Erythroblast (primary cell): ENCODE measurements at regions not wholly inside any gene's neighbourhood (a gene's known extent, or its start where the extent isn't known, plus 50 kb on each side); places are given as distances from the start of the nearest gene placed in this dataset.

Source experiments
- DNase-seq, 2 experiments: peaks; one replicate each; lab custom pipeline; 2025; lab: John Stamatoyannopoulos, UW
- GATA1 ChIP-seq: IDR thresholded peaks from 2 replicates; pipeline ENCODE4 v1.6.1; 2011; ENCODE audit warnings: low read depth, mild to moderate bottlenecking, control low read depth, low read length, moderate library complexity
- POLR2A ChIP-seq: IDR thresholded peaks from 2 replicates; pipeline ENCODE4 v1.6.1; 2011; ENCODE audit warnings: mild to moderate bottlenecking, low read length

DNA sequence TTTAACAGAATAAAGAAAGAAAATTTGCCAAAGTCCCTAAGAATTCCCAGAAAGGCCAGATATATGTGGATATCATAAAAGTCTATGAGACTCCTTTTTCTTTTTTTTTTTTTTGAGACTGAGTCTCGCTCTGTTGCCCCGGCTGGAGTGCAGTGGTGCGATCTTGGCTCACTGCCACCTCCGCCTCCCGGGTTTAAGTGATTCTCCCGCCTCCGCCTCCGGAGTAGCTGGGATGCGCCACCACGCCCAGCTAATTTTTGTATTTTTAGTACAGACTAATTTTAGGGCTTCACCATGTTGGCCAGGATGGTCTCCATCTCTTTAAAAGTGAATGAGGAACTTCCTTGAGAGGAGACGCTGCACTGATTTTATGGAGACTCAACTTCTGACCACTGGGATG lies 335.2 kb downstream of the FBXO15 start:
- DNase-seq: no peak
- TF ChIP-seq GATA1: no peak
- TF ChIP-seq POLR2A: no peak

DNA sequence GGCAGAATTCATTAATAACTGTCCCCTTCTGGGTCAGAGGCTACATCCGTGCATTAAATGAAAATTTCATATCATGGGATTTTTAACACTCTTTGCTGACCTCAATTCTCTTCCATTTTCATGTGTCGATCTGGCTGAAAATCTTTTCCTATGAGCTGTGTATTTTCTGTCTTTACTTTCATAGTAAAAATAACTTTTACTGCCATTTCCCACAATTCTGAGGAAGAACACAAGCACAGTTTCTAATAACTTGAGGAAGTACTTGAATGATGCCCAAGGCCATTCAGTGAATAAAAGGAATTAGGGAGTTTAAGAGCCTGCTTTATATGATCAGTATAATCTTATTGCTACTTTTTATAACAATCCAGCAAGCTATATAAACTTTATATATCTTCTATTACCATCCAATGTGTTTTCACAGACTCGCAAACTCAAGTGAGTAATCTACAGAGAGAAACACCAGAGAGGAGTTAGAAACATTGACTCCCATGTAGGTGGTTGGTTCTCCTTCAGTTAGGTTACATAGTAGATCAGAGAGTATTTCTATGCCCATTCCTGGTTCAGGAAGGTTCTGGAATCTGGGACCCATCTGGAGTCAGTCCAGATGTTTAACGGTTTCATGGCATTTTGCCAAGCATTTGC lies 340.0 kb downstream of the FBXO15 start:
- no peak for DNase-seq
- TF ChIP-seq GATA1: no peak
- TF ChIP-seq POLR2A: no peak

DNA sequence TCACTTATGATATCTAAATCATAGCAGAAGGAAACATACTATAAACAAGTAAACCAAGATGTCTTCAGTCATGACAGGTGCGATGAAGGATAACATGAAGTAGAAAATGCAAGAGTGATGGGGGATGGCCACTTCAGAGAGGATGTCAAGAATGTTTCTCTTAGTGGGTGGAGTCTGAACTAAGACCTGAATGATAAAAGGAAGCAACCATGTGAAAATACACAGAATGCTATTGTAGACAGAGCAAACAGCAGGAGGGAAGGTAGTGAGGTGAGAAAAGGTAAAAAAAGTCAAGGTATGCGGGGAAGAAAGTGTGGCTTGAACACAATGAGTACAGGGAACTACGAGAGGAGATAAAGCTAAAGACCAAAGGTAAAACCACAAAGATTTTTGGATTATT lies 341.6 kb downstream of the FBXO15 start:
- TF ChIP-seq GATA1 (no peak), POLR2A (no peak)

GRCh38 chr18:73797419-73797818 lies 350.2 kb downstream of the FBXO15 start:
- TF ChIP-seq GATA1 (no peak), POLR2A (no peak)

More for the DNA sequence above, 341.6 kb downstream of the FBXO15 start:
- no peak for DNase-seq

GRCh38 chr18:73793386-73793785 lies 354.2 kb downstream of the FBXO15 start:
- no peak for DNase-seq
- TF ChIP-seq GATA1 (no peak), POLR2A (no peak)

More at GRCh38 chr18:73797419-73797818, 350.2 kb downstream of the FBXO15 start:
- DNase-seq: no peak

DNA sequence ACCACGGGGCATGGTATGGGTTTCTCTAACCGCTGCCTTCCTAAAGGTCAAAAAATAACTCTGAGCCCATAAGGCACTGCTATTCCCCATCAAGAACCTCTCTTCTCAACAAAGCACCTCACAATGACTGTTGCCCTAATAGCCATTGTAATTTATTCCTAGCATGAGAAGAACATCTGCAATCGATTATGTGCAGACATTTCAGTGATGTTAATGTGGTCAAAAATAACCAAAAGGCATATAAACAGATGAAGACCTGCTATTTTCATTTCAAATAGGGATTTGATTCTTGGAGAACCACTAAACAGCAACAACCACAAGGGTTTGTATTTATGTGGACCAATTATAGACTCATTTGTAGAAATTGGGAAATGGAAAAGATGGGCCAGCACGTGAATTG lies 356.6 kb downstream of the FBXO15 start:
- no peak for DNase-seq
- TF ChIP-seq GATA1: no peak
- TF ChIP-seq POLR2A: no peak

DNA sequence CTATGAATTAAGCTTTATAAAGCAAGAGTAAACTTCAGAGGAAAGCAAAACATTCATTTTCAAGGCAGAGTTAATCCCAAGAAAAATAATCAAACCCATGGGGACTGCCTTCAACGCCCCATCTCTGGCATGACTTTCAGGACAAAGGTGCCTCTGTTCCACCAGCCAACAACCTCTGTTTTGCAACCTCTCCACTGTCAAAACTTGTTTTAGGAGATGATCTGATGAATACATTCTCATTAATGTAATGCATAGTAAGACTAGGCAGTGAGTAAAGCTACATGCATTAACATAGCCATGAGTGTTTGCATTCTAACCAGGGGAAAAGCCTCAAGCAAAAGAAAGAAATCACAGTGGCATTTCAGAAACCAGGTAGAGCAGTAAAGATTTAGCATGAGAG lies 357.0 kb downstream of the FBXO15 start:
- DNase-seq: no peak
- TF ChIP-seq POLR2A (no peak), GATA1 (no peak)

- no peak for DNase-seq
- TF ChIP-seq GATA1 (no peak), POLR2A (no peak)
Observed at GRCh38 chr18:73787316-73787715, 360.3 kb downstream of the FBXO15 start.

DNA sequence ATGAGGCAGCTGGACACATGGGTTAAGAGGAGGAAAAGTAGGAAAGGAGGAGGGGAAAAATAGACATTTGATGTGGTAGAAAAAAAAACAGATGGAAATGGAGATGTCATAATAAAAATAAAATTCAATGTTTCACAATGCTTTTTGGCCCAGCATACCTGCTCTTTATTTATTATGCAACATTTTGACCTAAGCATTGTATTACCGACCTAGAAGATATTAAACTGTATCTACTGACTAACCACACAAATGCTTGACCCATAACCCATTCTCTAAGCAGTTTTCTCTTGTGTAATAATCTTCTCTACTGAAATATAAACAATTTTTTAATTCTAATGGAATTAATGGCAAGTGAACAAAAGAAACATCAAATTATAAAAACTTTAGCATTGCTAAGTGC lies 362.3 kb downstream of the FBXO15 start:
- TF ChIP-seq POLR2A: no peak
- no peak for TF ChIP-seq GATA1
- no peak for DNase-seq

- TF ChIP-seq POLR2A (no peak), GATA1 (no peak)
- DNase-seq: no peak
Observed at GRCh38 chr18:73784853-73785252, 362.8 kb downstream of the FBXO15 start.

DNA sequence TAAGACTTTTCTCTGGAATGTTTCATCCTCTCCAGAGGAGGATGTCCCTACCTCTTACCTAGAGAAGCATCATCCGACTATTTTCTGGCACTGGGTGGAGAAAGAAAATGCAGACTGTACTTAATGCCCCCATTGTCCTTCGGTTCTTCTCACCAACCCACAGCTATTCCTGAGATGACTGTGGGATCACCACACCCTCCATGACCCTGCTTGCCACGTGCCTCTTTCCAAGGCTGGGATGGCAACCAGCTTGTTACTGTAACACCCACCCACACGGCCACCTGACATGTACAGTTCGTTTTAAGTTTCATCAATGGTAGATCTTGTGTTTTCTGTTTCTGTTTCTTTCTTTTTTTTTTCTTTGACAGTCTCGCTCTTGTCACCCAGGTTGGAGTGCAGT lies 365.2 kb downstream of the FBXO15 start:
- no peak for DNase-seq
- TF ChIP-seq POLR2A (no peak), GATA1 (no peak)

GRCh38 chr18:73780218-73780617 lies 367.4 kb downstream of the FBXO15 start:
- DNase-seq: no peak
- TF ChIP-seq POLR2A: no peak
- TF ChIP-seq GATA1: no peak

- DNase-seq: no peak
- TF ChIP-seq POLR2A (no peak), GATA1 (no peak)
Observed at GRCh38 chr18:73778032-73778359, 369.6 kb downstream of the FBXO15 start.

- TF ChIP-seq GATA1: no peak
- TF ChIP-seq POLR2A: no peak
- DNase-seq: no peak
Observed at GRCh38 chr18:73777356-73778031, 370.1 kb downstream of the FBXO15 start.

DNA sequence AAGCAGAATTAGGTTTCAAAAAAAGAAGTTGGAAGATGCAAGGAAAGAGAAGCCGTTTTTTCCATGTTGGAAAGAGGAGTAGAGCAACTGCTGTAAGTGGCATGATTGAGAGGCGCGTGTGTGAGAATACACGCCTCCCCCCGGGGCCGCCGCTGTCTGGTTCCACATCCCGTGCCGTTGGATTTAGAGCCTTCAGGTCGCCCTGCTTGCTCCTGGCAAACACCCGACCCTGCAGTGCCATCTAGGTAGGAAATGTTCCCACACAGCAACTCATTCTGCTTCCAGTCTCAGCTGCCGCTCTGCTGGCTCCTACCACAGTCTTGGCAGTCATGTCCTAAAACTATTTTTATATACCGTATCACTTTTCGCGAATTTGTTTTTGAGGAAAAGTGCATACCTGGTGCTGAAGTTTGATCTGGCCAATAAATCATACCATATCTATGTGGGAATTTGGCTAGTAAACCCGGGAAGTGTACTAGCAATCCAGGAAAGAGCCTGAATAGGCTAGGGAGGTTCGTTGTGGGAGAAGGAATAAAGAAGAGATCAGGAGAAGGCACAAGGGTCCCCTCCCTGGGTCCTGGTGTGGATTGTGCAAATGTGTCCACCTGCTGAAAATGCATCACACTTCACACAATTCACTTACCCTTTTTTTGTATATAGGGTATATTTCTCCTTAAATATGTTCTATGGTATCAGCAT lies 372.7 kb downstream of the FBXO15 start:
- DNase-seq: no peak
- TF ChIP-seq POLR2A (no peak), GATA1 (no peak)
